K562 (cell line): ENCODE measurements at regions not wholly inside any gene's neighbourhood (a gene's known extent, or its start where the extent isn't known, plus 50 kb on each side); places are given as distances from the start of the nearest gene placed in this dataset.

ENCODE experiments used
- ATAC-seq: fragments of 200-7000 bp; cut with Tn5 transposase; 3 replicates; pipeline ENCODE4 v1.9.1; 2020; ENCODE audit warnings: moderate library complexity
- BruUV-seq: library from RNA; stranded (reverse); fragments of 400-500 nt; replicated peaks from 2 replicates; lab custom pipeline; 2021; lab: Mats Ljungman, UMichigan
- CTCF ChIA-PET: fragments of 300-600 bp; formaldehyde crosslinking; extraction: SDS; loops from one replicate; lab custom pipeline; 2021; ENCODE audit warnings: low intra/inter-chr PET ratio; lab: Yijun Ruan, JAX
- POLR2A ChIA-PET: fragments of 300-600, 350-650 bp; sonication (Branson Sonifier 250); formaldehyde crosslinking; extraction: SDS; loops from one replicate; lab custom pipeline; 2021; ENCODE audit warnings: antibody characterized with exemption, inconsistent platforms; lab: Yijun Ruan, JAX
- DNase-seq, 4 experiments: peaks; one replicate each; pipeline versions ENCODE4 v3.0.0 to v3.0.0-alpha.2; 2011 to 2018; ENCODE audit warnings: low spot score in 3 of 4, mixed read lengths in 3 of 4; ENCODE audit errors: extremely low read depth in 1 of 4
- FAIRE-seq: peaks from 2 replicates; lab custom pipeline; 2011; peaks lifted over from hg19 to GRCh38; lab: Jason Lieb, UNC
- H2AFZ ChIP-seq: 2 replicates; pipeline ENCODE4 v1.6.0; 2011; ENCODE audit warnings: low read depth, low read length, control low read depth, inconsistent platforms
- H3K27ac ChIP-seq: fragments of 200-600 bp; 3 replicates; pipeline ENCODE4 v1.8.0; 2011; ENCODE audit warnings: low read depth, mild to moderate bottlenecking, control low read depth, inconsistent platforms, low read length, moderate library complexity, mixed read lengths; ENCODE audit errors: extremely low read depth
- H3K27me3 ChIP-seq, 2 experiments: fragments of 300-600 bp in 1 of 2; 2 replicates in 1 of 2; 3 replicates in 1 of 2; pipeline versions ENCODE4 v1.6.0 to v1.8.0; 2011; ENCODE audit warnings: inconsistent platforms in 2 of 2, low read length in 2 of 2, mild to moderate bottlenecking in 1 of 2, mixed read lengths in 1 of 2, moderate library complexity in 1 of 2; ENCODE audit not compliant: control insufficient read depth in 2 of 2, insufficient read depth in 2 of 2
- H3K36me3 ChIP-seq: fragments of 300-600 bp; 3 replicates; pipeline ENCODE4 v1.8.0; 2011; ENCODE audit warnings: mild to moderate bottlenecking, low read length, inconsistent platforms; ENCODE audit not compliant: control insufficient read depth, insufficient read depth
- H3K4me1 ChIP-seq, 2 experiments: fragments of 200-600 bp in 1 of 2; replicated peaks in 1 of 2; 2 replicates in 1 of 2; 3 replicates in 1 of 2; pipeline versions ENCODE4 v1.5.1 to v1.8.0; 2011; ENCODE audit warnings: inconsistent platforms in 2 of 2, low read length in 2 of 2, mild to moderate bottlenecking in 1 of 2, mixed read lengths in 1 of 2, moderate library complexity in 1 of 2; ENCODE audit not compliant: control insufficient read depth in 2 of 2, insufficient read depth in 2 of 2
- H3K4me2 ChIP-seq: 2 replicates; pipeline ENCODE4 v1.6.1; 2011; ENCODE audit warnings: low read length, control low read depth, inconsistent platforms, mixed read lengths; ENCODE audit not compliant: insufficient read depth
- H3K4me3 ChIP-seq: fragments of 200-600 bp; sonication (generic), shearing (Covaris generic); 2 replicates; pipeline ENCODE4 v1.5.1; 2016; ENCODE audit warnings: control low read depth, inconsistent platforms
- H3K79me2 ChIP-seq: fragments of 200-600 bp; 3 replicates; pipeline ENCODE4 v1.8.0; 2011; ENCODE audit warnings: low read length, inconsistent platforms; ENCODE audit not compliant: control insufficient read depth, insufficient read depth
- H3K9ac ChIP-seq, 2 experiments: 2 replicates each; pipeline versions ENCODE4 v1.6.0 to v1.6.1; 2011; ENCODE audit warnings: low read depth in 2 of 2, low read length in 2 of 2, control low read depth in 1 of 2, inconsistent platforms in 1 of 2, mild to moderate bottlenecking in 1 of 2, mixed read lengths in 1 of 2; ENCODE audit not compliant: insufficient read depth in 1 of 2
- H3K9me1 ChIP-seq: one replicate; pipeline ENCODE4 v1.6.0; 2011; ENCODE audit warnings: inconsistent platforms, mild to moderate bottlenecking, low read length, moderate library complexity; ENCODE audit not compliant: control insufficient read depth, insufficient read depth
- H3K9me3 ChIP-seq: replicated peaks from 2 replicates; pipeline ENCODE4 v1.5.1; 2011; ENCODE audit warnings: low read depth, low read length, inconsistent platforms; ENCODE audit not compliant: control insufficient read depth, insufficient read depth
- H4K20me1 ChIP-seq: replicated peaks from 2 replicates; pipeline ENCODE4 v1.6.1; 2011; ENCODE audit warnings: low read length, inconsistent platforms, mixed read lengths; ENCODE audit not compliant: control insufficient read depth, insufficient read depth
- CAMTA2 ChIP-seq: fragments of 250-450 bp; sonication (Bioruptor Pico); conservative IDR thresholded peaks from 2 replicates; pipeline ENCODE4 v1.5.1; 2022
- CEBPZ ChIP-seq: fragments of 150-350 bp; IDR thresholded peaks from 2 replicates; pipeline ENCODE4 v1.6.1; 2014; ENCODE audit warnings: low read depth, mild to moderate bottlenecking, low read length, borderline replicate concordance
- CHD2 ChIP-seq: IDR thresholded peaks from 2 replicates; pipeline ENCODE4 v1.6.1; 2011; ENCODE audit warnings: low read depth, low read length
- ETS2 ChIP-seq: IDR thresholded peaks from 2 replicates; pipeline ENCODE4 v1.6.1; 2016; ENCODE audit warnings: borderline replicate concordance, missing genetic modification characterization, mild to moderate bottlenecking, moderate library complexity, missing compliant biosample characterization; ENCODE audit not compliant: poor library complexity, severe bottlenecking
- HDAC3 ChIP-seq: fragments of 450-650 bp; IDR thresholded peaks from 2 replicates; pipeline ENCODE4 v1.6.1; 2018; ENCODE audit warnings: borderline replicate concordance, mild to moderate bottlenecking, moderate library complexity; ENCODE audit not compliant: partially characterized antibody
- HDGF ChIP-seq: fragments of 450-650 bp; IDR thresholded peaks from 2 replicates; pipeline ENCODE4 v1.6.1; 2016
- HEY1 ChIP-seq: fragments of 250-450 bp; sonication (Bioruptor Pico); IDR thresholded peaks from 2 replicates; pipeline ENCODE4 v1.5.0; 2020; ENCODE audit warnings: mild to moderate bottlenecking, moderate library complexity, borderline replicate concordance
- KDM1A ChIP-seq, 2 experiments: fragments of 450-650 bp; IDR thresholded peaks; 2 replicates each; pipeline ENCODE4 v1.6.1; 2016; ENCODE audit warnings: mild to moderate bottlenecking in 2 of 2
- LEF1 ChIP-seq: fragments of 450-650 bp; IDR thresholded peaks from 2 replicates; pipeline ENCODE4 v1.6.1; 2016; ENCODE audit warnings: mild to moderate bottlenecking
- NCOA4 ChIP-seq: fragments of 450-650 bp; IDR thresholded peaks from 2 replicates; pipeline ENCODE4 v1.6.1; 2018; ENCODE audit warnings: mild to moderate bottlenecking; ENCODE audit not compliant: partially characterized antibody
- SP2 ChIP-seq: IDR thresholded peaks from 2 replicates; pipeline ENCODE4 v1.6.1; 2011; ENCODE audit warnings: mild to moderate bottlenecking, low read depth, low read length, moderate library complexity; ENCODE audit not compliant: poor library complexity, severe bottlenecking; ENCODE audit errors: extremely low read depth
- THAP7 ChIP-seq: fragments of 250-450 bp; sonication (Bioruptor Pico); IDR thresholded peaks from 2 replicates; pipeline ENCODE4 v1.5.0; 2021
- ZNF785 ChIP-seq: fragments of 250-450 bp; sonication (Bioruptor Pico); IDR thresholded peaks from 2 replicates; pipeline ENCODE4 v1.4.0; 2020; ENCODE audit warnings: mild to moderate bottlenecking
- ZZZ3 ChIP-seq: fragments of 450-650 bp; IDR thresholded peaks from 2 replicates; pipeline ENCODE4 v1.6.1; 2016; ENCODE audit warnings: antibody characterized with exemption, mild to moderate bottlenecking, moderate library complexity
- WGBS: fragments of 100-300 bp; shearing (Covaris generic); methylation state at CpG from one replicate; pipeline ENCODE4 v1.1.6; 2016; ENCODE audit warnings: low coverage, mixed read lengths; ENCODE audit not compliant: insufficient coverage; ENCODE audit errors: missing lambda C conversion rate; 5-methylcytosine and 5-hydroxymethylcytosine counted together
- in situ Hi-C: fragments of 300-500 bp; cut with MboI; formaldehyde crosslinking; loops from 4 replicates; pipeline ENCODE4 v1.15.0; 2018; ENCODE audit warnings: inconsistent platforms, mixed read lengths
- intact Hi-C: fragments of 100-400 bp; cut with micrococcal nuclease; formaldehyde crosslinking; loops from 2 replicates; pipeline ENCODE4 v1.14.2; 2022

DNA sequence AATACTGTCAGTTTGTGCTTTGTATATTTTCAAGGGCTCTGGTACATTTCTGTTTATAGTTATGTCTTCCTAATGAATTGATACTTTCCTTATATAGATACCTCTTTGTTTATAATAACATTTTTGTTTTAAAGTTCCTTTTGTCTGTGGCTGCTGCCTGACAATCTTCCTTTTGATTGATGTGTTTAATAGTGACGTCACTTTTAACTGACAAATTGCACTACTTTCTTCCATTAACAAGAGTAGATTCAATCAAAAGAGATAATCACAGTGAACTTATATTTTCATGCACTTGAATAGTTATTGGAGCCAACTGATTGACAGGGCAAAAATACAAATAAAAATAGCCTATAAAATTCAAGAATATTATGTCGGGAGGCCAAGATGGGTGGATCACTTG, 371.7 kb downstream of the ANXA1 start:
- H3K4me2 ChIP-seq = no peak overlapping the region
- in situ Hi-C loops = no loop called here
- ATAC-seq = no peak

More for the DNA sequence above, 371.7 kb downstream of the ANXA1 start:
- DNase-seq = no peak
- 22% methylated on average over 2 of the region's 2 CpGs for WGBS
- Histone ChIP-seq H3K36me3 (no peaks in the 10 kb centered on the region), H3K4me1 (no peaks in the 10 kb centered on the region), H3K27me3 (no peaks in the 10 kb centered on the region), H3K9ac (no peak overlapping the region), H3K9me3 (no peaks in the 10 kb centered on the region), H3K79me2 (no peaks in the 10 kb centered on the region), H4K20me1 (no peaks in the 10 kb centered on the region), H2AFZ (no peak overlapping the region), H3K9me1 (no peaks in the 10 kb centered on the region), H3K4me3 (no peak overlapping the region), H3K27ac (no peak overlapping the region)
- TF ChIP-seq HDAC3 (no peak), CAMTA2 (no peak), ETS2 (tag) (no peak), NCOA4 (no peak), LEF1 (no peak), ZZZ3 (no peak), CEBPZ (no peak), HEY1 (CRISPR knock-in tag) (no peak), KDM1A (IDR thresholded peaks at IDR 0.05) (no peak), THAP7 (no peak), ZNF785 (no peak), HDGF (no peak), CHD2 (no peak), SP2 (no peak)
- CTCF ChIA-PET = no interaction called here
- no TSS peak for BruUV-seq
- POLR2A ChIA-PET = no interaction called here
- FAIRE-seq = no peak
- intact Hi-C loops = no loop called here
